SH-SY5Y (cell line): ENCODE measurements at regions not wholly inside any gene's neighbourhood (a gene's known extent, or its start where the extent isn't known, plus 50 kb on each side); places are given as distances from the start of the nearest gene placed in this dataset.

ENCODE experiments used
- GATA2 ChIP-seq: IDR thresholded peaks from 2 replicates; pipeline ENCODE4 v1.6.1; 2011; ENCODE audit warnings: mild to moderate bottlenecking, low read depth, low read length
- GATA3 ChIP-seq: IDR thresholded peaks from 2 replicates; pipeline ENCODE4 v1.6.1; 2011; ENCODE audit warnings: low read depth, mild to moderate bottlenecking, low read length, moderate library complexity

- TF ChIP-seq GATA2 (no peak), GATA3 (no peak)
Measured at GRCh38 chr9:19662213-19662612, 126.6 kb downstream of the SLC24A2 start.
